Gastrocnemius medialis (tissue), 4 donors: ENCODE measurements at regions not wholly inside any gene's neighbourhood (a gene's known extent, or its start where the extent isn't known, plus 50 kb on each side); places are given as distances from the start of the nearest gene placed in this dataset.

Source experiments
- ATAC-seq, 2 donors: fragments of 150-250 bp; one replicate each; pipeline ENCODE4 v1.9.1; 2016
- DNase-seq, 2 donors: peaks; one replicate each; pipeline ENCODE4 v3.0.0-alpha.2; 2019
- H3K27ac ChIP-seq, 4 donors: fragments of 200-600 bp; sonication (generic); 1 replicate in 1 of 4; 2 replicates in 3 of 4; pipeline ENCODE4 v1.5.1; 2016 to 2018; ENCODE audit warnings: mild to moderate bottlenecking in 2 of 4, moderate library complexity in 1 of 4
- H3K27me3 ChIP-seq, 3 donors: fragments of 200-600 bp; sonication (generic) in 2 of 3; 1 replicate in 1 of 3; 2 replicates in 2 of 3; pipeline versions ENCODE4 v1.5.1 to v1.6.0; 2016 to 2019; ENCODE audit warnings: mild to moderate bottlenecking in 1 of 3, moderate library complexity in 1 of 3
- H3K36me3 ChIP-seq, 2 donors: fragments of 200-600 bp; sonication (generic) in 1 of 2; one replicate each; pipeline ENCODE4 v1.5.1; 2017 to 2018
- H3K4me1 ChIP-seq, 2 donors: fragments of 200-600 bp; sonication (generic) in 1 of 2; one replicate each; pipeline ENCODE4 v1.5.1; 2016 to 2017; ENCODE audit warnings: mild to moderate bottlenecking in 2 of 2
- H3K4me3 ChIP-seq, 4 donors: fragments of 200-600 bp; sonication (generic) in 3 of 4; 1 replicate in 1 of 4; 2 replicates in 3 of 4; pipeline ENCODE4 v1.5.1; 2016 to 2019; ENCODE audit warnings: mild to moderate bottlenecking in 2 of 4
- H3K9me3 ChIP-seq, 3 donors: fragments of 200-600 bp; sonication (generic) in 2 of 3; 1 replicate in 1 of 3; 2 replicates in 2 of 3; pipeline ENCODE4 v1.5.1; 2016 to 2019
- CTCF ChIP-seq, 5 experiments: fragments of 450-650 bp in 3 of 5; fragments of 200-600 bp in 2 of 5; sonication (generic) in 2 of 5; IDR thresholded peaks in 4 of 5; conservative IDR thresholded peaks in 1 of 5; 1 replicate in 4 of 5; 2 replicates in 1 of 5; pipeline ENCODE4 v1.5.1; 2016 to 2019; ENCODE audit warnings: antibody characterized with exemption in 5 of 5, mild to moderate bottlenecking in 3 of 5, moderate library complexity in 3 of 5
- POLR2A ChIP-seq, 2 donors: fragments of 450-650 bp; IDR thresholded peaks; one replicate each; pipeline ENCODE4 v1.6.1; 2017; ENCODE audit warnings: antibody characterized with exemption in 2 of 2, mild to moderate bottlenecking in 2 of 2, moderate library complexity in 2 of 2
- in situ Hi-C, 4 donors: fragments of 200-750 bp; cut with MboI; loops; one replicate each; pipeline versions ENCODE4 v1.15.0 to v1.8.0; 2017; ENCODE audit warnings: low sequenced_read_pairs in 4 of 4
- intact Hi-C: fragments of 100-400 bp; cut with DNase I; formaldehyde crosslinking; loops from one replicate; pipeline ENCODE4 v1.15.1; 2023; ENCODE audit warnings: low total_unique reads

DNA sequence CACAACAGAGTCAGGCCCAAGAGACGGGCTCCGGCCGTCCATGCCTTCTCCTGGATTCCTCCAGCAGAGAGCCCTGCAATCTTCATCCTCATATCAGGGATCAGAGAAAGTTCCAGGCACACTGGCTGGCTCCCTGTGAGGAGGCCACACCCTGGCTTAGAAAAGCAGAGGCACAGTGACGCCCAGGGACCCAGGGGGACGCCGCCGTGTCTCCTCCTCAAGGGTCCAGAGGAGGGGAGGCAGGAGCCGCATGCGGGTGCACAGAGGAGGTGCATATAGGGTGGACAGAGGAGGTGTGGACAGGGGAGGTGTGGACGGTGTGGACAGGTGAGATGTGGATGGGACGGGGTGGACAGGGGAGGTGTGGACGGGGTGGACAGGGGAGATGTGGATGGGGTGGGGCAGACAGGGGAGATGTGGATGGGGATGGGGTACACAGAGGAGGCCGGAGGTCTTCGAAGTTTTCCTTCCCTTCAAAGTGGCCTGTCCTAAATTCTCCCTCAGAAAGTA lies 1521.9 kb downstream of the BRD1 start:
- H3K9me3 ChIP-seq, result no peaks in the 10 kb centered on the region
- in situ Hi-C loops (loop anchor here in 1 of 4 donors (25.0 kb wide), 1 partner anchor 107 kb away; no protein-coding TSS in a partner anchor), intact Hi-C loops (no loop called here)
- ATAC-seq, result no peak
- no peaks in the 10 kb centered on the region for H3K4me1 ChIP-seq
- TF ChIP-seq POLR2A (IDR thresholded peaks at IDR 0.05) (no peak), CTCF (IDR thresholded peaks at IDR 0.05 in 4 of 5, conservative IDR thresholded peaks at IDR 0.05 in 1 of 5) (no peak)
- H3K27me3 ChIP-seq, result no peaks in the 10 kb centered on the region
- DNase-seq, result no peak
- no peak overlapping the region for H3K4me3 ChIP-seq
- H3K36me3 ChIP-seq, result no peaks in the 10 kb centered on the region
- H3K27ac ChIP-seq, result no peak overlapping the region

GRCh38 chr22:48303369-48303725 lies 1524.3 kb downstream of the BRD1 start:
- Histone ChIP-seq H3K9me3 (no peaks in the 10 kb centered on the region), H3K27ac (no peak overlapping the region), H3K4me1 (no peaks in the 10 kb centered on the region), H3K36me3 (no peaks in the 10 kb centered on the region), H3K4me3 (no peak overlapping the region), H3K27me3 (no peaks in the 10 kb centered on the region)
- in situ Hi-C loops, result loop anchor here in 1 of 4 donors (25.0 kb wide), 1 partner anchor 109 kb away; no protein-coding TSS in a partner anchor
- DNase-seq (no peak), ATAC-seq (no peak)
- intact Hi-C loops, result no loop called here
- TF ChIP-seq POLR2A (IDR thresholded peaks at IDR 0.05) (no peak), CTCF (IDR thresholded peaks at IDR 0.05 in 4 of 5, conservative IDR thresholded peaks at IDR 0.05 in 1 of 5) (no peak)

GRCh38 chr22:48302657-48303368 lies 1524.9 kb downstream of the BRD1 start:
- Histone ChIP-seq H3K36me3 (no peaks in the 10 kb centered on the region), H3K27ac (no peak overlapping the region), H3K4me3 (no peak overlapping the region), H3K9me3 (no peaks in the 10 kb centered on the region), H3K27me3 (no peaks in the 10 kb centered on the region), H3K4me1 (no peaks in the 10 kb centered on the region)
- TF ChIP-seq POLR2A (IDR thresholded peaks at IDR 0.05) (no peak), CTCF (IDR thresholded peaks at IDR 0.05 in 4 of 5, conservative IDR thresholded peaks at IDR 0.05 in 1 of 5) (no peak)
- in situ Hi-C loops (loop anchor here in 1 of 4 donors (25.0 kb wide), 1 partner anchor 109 kb away; no protein-coding TSS in a partner anchor), intact Hi-C loops (no loop called here)
- no peak for DNase-seq
- no peak for ATAC-seq

DNA sequence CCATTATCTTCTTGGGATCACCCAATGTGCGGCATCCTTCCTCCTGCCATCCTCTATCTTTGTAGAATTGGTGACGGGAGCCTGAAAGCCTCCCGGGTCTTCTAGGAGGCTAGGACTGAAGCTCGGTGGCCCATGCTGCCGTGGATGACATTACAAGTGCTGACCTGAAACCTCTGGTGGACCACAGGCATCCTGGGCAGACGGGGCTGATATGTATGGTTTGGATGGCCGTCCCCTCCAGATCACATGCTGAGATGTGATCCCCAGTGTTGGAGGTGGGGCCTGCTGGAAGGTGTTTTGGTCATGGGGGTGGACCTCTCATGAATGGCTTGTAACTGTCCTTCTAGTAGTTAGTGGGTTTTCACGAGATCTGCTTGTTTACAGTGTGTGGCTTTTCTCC lies 1525.8 kb downstream of the BRD1 start:
- TF ChIP-seq CTCF (IDR thresholded peaks at IDR 0.05 in 4 of 5, conservative IDR thresholded peaks at IDR 0.05 in 1 of 5) (no peak), POLR2A (IDR thresholded peaks at IDR 0.05) (no peak)
- H3K36me3 ChIP-seq, result no peaks in the 10 kb centered on the region
- H3K4me1 ChIP-seq, result no peaks in the 10 kb centered on the region
- intact Hi-C loops, result no loop called here
- H3K9me3 ChIP-seq, result no peaks in the 10 kb centered on the region
- DNase-seq (no peak), ATAC-seq (no peak)
- H3K4me3 ChIP-seq, result no peak overlapping the region
- in situ Hi-C loops, result loop anchor here in 1 of 4 donors (25.0 kb wide), 1 partner anchor 110 kb away; no protein-coding TSS in a partner anchor
- no peaks in the 10 kb centered on the region for H3K27me3 ChIP-seq
- H3K27ac ChIP-seq, result no peak overlapping the region
